ENCODE measurements at regions not wholly inside any gene's neighbourhood (a gene's known extent, or its start where the extent isn't known, plus 50 kb on each side); places are given as distances from the start of the nearest gene placed in this dataset.
"Not testable (repeated sequence)": the region's sequence is repeated elsewhere in the genome, so short reads cannot be mapped to it uniquely, and the experiment has no call there.

- H3K9me3 ChIP-seq (ENCODE audit: control insufficient read depth, insufficient read depth, low read depth, low read length): no peaks in the 10 kb centered on the region
- no peaks in the 10 kb centered on the region for H3K27me3 ChIP-seq (ENCODE audit: control insufficient read depth, insufficient read depth, low read length)
- peaks cover 15% of the 10 kb centered on the region for H3K4me1 ChIP-seq (ENCODE audit: control insufficient read depth, insufficient read depth, low read length)
- no peak overlapping the region for H3K9ac ChIP-seq (ENCODE audit: low read length)
- H3K36me3 ChIP-seq (ENCODE audit: control insufficient read depth, insufficient read depth, low read length): no peaks in the 10 kb centered on the region
- H3K27ac ChIP-seq (ENCODE audit: low read depth, low read length): no peak overlapping the region
- no peak overlapping the region for H3K4me3 ChIP-seq (ENCODE audit: low read depth, low read length)
Measured at GRCh38 chr12:67534681-67535080, 113.9 kb upstream of the DYRK2 start.

- no peak overlapping the region for H3K27ac ChIP-seq (ENCODE audit: low read depth, low read length)
- no peak overlapping the region for H3K9ac ChIP-seq (ENCODE audit: low read length)
- no peaks in the 10 kb centered on the region for H3K36me3 ChIP-seq (ENCODE audit: control insufficient read depth, insufficient read depth, low read length)
- H3K9me3 ChIP-seq (ENCODE audit: control insufficient read depth, insufficient read depth, low read depth, low read length): no peaks in the 10 kb centered on the region
- H3K4me1 ChIP-seq (ENCODE audit: control insufficient read depth, insufficient read depth, low read length): peaks cover 15% of the 10 kb centered on the region
- H3K4me3 ChIP-seq (ENCODE audit: low read depth, low read length): no peak overlapping the region
- no peaks in the 10 kb centered on the region for H3K27me3 ChIP-seq (ENCODE audit: control insufficient read depth, insufficient read depth, low read length)
Measured at GRCh38 chr12:67535176-67535575, 113.4 kb upstream of the DYRK2 start.

- no peak overlapping the region for H3K9ac ChIP-seq (ENCODE audit: low read length)
- H3K27me3 ChIP-seq (ENCODE audit: control insufficient read depth, insufficient read depth, low read length): no peaks in the 10 kb centered on the region
- peaks cover 15% of the 10 kb centered on the region for H3K4me1 ChIP-seq (ENCODE audit: control insufficient read depth, insufficient read depth, low read length)
- no peaks in the 10 kb centered on the region for H3K9me3 ChIP-seq (ENCODE audit: control insufficient read depth, insufficient read depth, low read depth, low read length)
- H3K36me3 ChIP-seq (ENCODE audit: control insufficient read depth, insufficient read depth, low read length): no peaks in the 10 kb centered on the region
- H3K27ac ChIP-seq (ENCODE audit: low read depth, low read length): no peak overlapping the region
- H3K4me3 ChIP-seq (ENCODE audit: low read depth, low read length): no peak overlapping the region
Measured at GRCh38 chr12:67535971-67536370, 112.6 kb upstream of the DYRK2 start.

GRCh38 chr12:67539329-67539728, 109.2 kb upstream of the DYRK2 start:
- Histone ChIP-seq H3K9ac (ENCODE audit: low read length) (no peak overlapping the region), H3K4me1 (ENCODE audit: control insufficient read depth, insufficient read depth, low read length) (peaks cover 15% of the 10 kb centered on the region), H3K27ac (ENCODE audit: low read depth, low read length) (no peak overlapping the region), H3K9me3 (ENCODE audit: control insufficient read depth, insufficient read depth, low read depth, low read length) (no peaks in the 10 kb centered on the region), H3K27me3 (ENCODE audit: control insufficient read depth, insufficient read depth, low read length) (no peaks in the 10 kb centered on the region), H3K4me3 (ENCODE audit: low read depth, low read length) (no peak overlapping the region), H3K36me3 (ENCODE audit: control insufficient read depth, insufficient read depth, low read length) (no peaks in the 10 kb centered on the region)

- peaks cover 11% of the 10 kb centered on the region for H3K4me1 ChIP-seq (ENCODE audit: control insufficient read depth, insufficient read depth, low read length)
- H3K9ac ChIP-seq (ENCODE audit: low read length): no peak overlapping the region
- no peak overlapping the region for H3K4me3 ChIP-seq (ENCODE audit: low read depth, low read length)
- no peaks in the 10 kb centered on the region for H3K27me3 ChIP-seq (ENCODE audit: control insufficient read depth, insufficient read depth, low read length)
- no peaks in the 10 kb centered on the region for H3K9me3 ChIP-seq (ENCODE audit: control insufficient read depth, insufficient read depth, low read depth, low read length)
- H3K36me3 ChIP-seq (ENCODE audit: control insufficient read depth, insufficient read depth, low read length): no peaks in the 10 kb centered on the region
- H3K27ac ChIP-seq (ENCODE audit: low read depth, low read length): no peak overlapping the region
Measured at GRCh38 chr12:67539946-67540345, 108.6 kb upstream of the DYRK2 start.

GRCh38 chr12:67540920-67541624, 107.5 kb upstream of the DYRK2 start:
- H3K9me3 ChIP-seq (ENCODE audit: control insufficient read depth, insufficient read depth, low read depth, low read length): no peaks in the 10 kb centered on the region
- H3K9ac ChIP-seq (ENCODE audit: low read length): no peak overlapping the region
- H3K4me1 ChIP-seq (ENCODE audit: control insufficient read depth, insufficient read depth, low read length): no peaks in the 10 kb centered on the region
- no peaks in the 10 kb centered on the region for H3K36me3 ChIP-seq (ENCODE audit: control insufficient read depth, insufficient read depth, low read length)
- no peak overlapping the region for H3K4me3 ChIP-seq (ENCODE audit: low read depth, low read length)
- H3K27ac ChIP-seq (ENCODE audit: low read depth, low read length): no peak overlapping the region
- H3K27me3 ChIP-seq (ENCODE audit: control insufficient read depth, insufficient read depth, low read length): no peaks in the 10 kb centered on the region

GRCh38 chr12:67541625-67541991, 106.9 kb upstream of the DYRK2 start:
- Histone ChIP-seq H3K4me3 (ENCODE audit: low read depth, low read length) (no peak overlapping the region), H3K27ac (ENCODE audit: low read depth, low read length) (no peak overlapping the region)

GRCh38 chr12:67543021-67543770, 105.3 kb upstream of the DYRK2 start:
- Histone ChIP-seq H3K36me3 (ENCODE audit: control insufficient read depth, insufficient read depth, low read length) (no peaks in the 10 kb centered on the region), H3K9ac (ENCODE audit: low read length) (no peak overlapping the region), H3K4me3 (ENCODE audit: low read depth, low read length) (no peak overlapping the region), H3K4me1 (ENCODE audit: control insufficient read depth, insufficient read depth, low read length) (no peaks in the 10 kb centered on the region), H3K9me3 (ENCODE audit: control insufficient read depth, insufficient read depth, low read depth, low read length) (no peaks in the 10 kb centered on the region), H3K27me3 (ENCODE audit: control insufficient read depth, insufficient read depth, low read length) (no peaks in the 10 kb centered on the region), H3K27ac (ENCODE audit: low read depth, low read length) (no peak overlapping the region)

More at GRCh38 chr12:67541625-67541991, 106.9 kb upstream of the DYRK2 start:
- no peak overlapping the region for H3K9ac ChIP-seq (ENCODE audit: low read length)
- no peaks in the 10 kb centered on the region for H3K4me1 ChIP-seq (ENCODE audit: control insufficient read depth, insufficient read depth, low read length)
- no peaks in the 10 kb centered on the region for H3K9me3 ChIP-seq (ENCODE audit: control insufficient read depth, insufficient read depth, low read depth, low read length)
- H3K27me3 ChIP-seq (ENCODE audit: control insufficient read depth, insufficient read depth, low read length): no peaks in the 10 kb centered on the region
- H3K36me3 ChIP-seq (ENCODE audit: control insufficient read depth, insufficient read depth, low read length): no peaks in the 10 kb centered on the region

GRCh38 chr12:67545298-67545697, 103.2 kb upstream of the DYRK2 start:
- Histone ChIP-seq H3K9ac (ENCODE audit: low read length) (no peak overlapping the region), H3K27me3 (ENCODE audit: control insufficient read depth, insufficient read depth, low read length) (no peaks in the 10 kb centered on the region), H3K27ac (ENCODE audit: low read depth, low read length) (no peak overlapping the region), H3K4me1 (ENCODE audit: control insufficient read depth, insufficient read depth, low read length) (no peaks in the 10 kb centered on the region), H3K4me3 (ENCODE audit: low read depth, low read length) (no peak overlapping the region), H3K36me3 (ENCODE audit: control insufficient read depth, insufficient read depth, low read length) (no peaks in the 10 kb centered on the region), H3K9me3 (ENCODE audit: control insufficient read depth, insufficient read depth, low read depth, low read length) (no peaks in the 10 kb centered on the region)

- H3K4me1 ChIP-seq (ENCODE audit: control insufficient read depth, insufficient read depth, low read length): no peaks in the 10 kb centered on the region
- no peak overlapping the region for H3K9ac ChIP-seq (ENCODE audit: low read length)
- H3K4me3 ChIP-seq (ENCODE audit: low read depth, low read length): no peak overlapping the region
- H3K9me3 ChIP-seq (ENCODE audit: control insufficient read depth, insufficient read depth, low read depth, low read length): no peaks in the 10 kb centered on the region
- H3K27me3 ChIP-seq (ENCODE audit: control insufficient read depth, insufficient read depth, low read length): no peaks in the 10 kb centered on the region
- H3K27ac ChIP-seq (ENCODE audit: low read depth, low read length): no peak overlapping the region
- H3K36me3 ChIP-seq (ENCODE audit: control insufficient read depth, insufficient read depth, low read length): no peaks in the 10 kb centered on the region
Measured at GRCh38 chr12:67546746-67547145, 101.8 kb upstream of the DYRK2 start.

- H3K9ac ChIP-seq (ENCODE audit: low read length); H3K27me3 ChIP-seq (ENCODE audit: control insufficient read depth, insufficient read depth, low read length); H3K4me1 ChIP-seq (ENCODE audit: control insufficient read depth, insufficient read depth, low read length); H3K4me3 ChIP-seq (ENCODE audit: low read depth, low read length); H3K9me3 ChIP-seq (ENCODE audit: control insufficient read depth, insufficient read depth, low read depth, low read length); H3K36me3 ChIP-seq (ENCODE audit: control insufficient read depth, insufficient read depth, low read length); H3K27ac ChIP-seq (ENCODE audit: low read depth, low read length): not testable (repeated sequence)
Measured at GRCh38 chr12:67555075-67555717, 93.3 kb upstream of the DYRK2 start.

All from HUES6 (cell line).